ENCODE measurements at regions not wholly inside any gene's neighbourhood (a gene's known extent, or its start where the extent isn't known, plus 50 kb on each side); places are given as distances from the start of the nearest gene placed in this dataset.

DNA sequence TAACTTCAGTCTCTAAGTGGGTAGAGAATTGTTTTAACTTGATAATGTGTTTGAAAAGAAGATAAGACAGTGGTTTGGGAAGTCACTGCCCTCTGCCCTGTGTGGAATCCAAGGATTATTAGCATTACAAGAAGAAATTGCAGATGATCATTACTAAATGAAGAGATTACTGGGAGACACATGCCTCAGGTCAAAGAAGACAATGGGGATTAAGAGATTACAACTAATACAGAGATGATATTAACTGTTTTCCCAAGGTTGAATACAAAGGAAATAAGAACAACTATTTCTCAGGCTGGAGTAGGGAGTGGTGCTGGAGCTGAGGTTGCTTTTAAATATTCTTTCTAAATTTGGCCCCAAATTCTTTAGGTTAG is 166.0 kb downstream of the TRMT11 start:
- CTCF ChIA-PET, result no interaction called here
- TF ChIP-seq, protein P1, sequence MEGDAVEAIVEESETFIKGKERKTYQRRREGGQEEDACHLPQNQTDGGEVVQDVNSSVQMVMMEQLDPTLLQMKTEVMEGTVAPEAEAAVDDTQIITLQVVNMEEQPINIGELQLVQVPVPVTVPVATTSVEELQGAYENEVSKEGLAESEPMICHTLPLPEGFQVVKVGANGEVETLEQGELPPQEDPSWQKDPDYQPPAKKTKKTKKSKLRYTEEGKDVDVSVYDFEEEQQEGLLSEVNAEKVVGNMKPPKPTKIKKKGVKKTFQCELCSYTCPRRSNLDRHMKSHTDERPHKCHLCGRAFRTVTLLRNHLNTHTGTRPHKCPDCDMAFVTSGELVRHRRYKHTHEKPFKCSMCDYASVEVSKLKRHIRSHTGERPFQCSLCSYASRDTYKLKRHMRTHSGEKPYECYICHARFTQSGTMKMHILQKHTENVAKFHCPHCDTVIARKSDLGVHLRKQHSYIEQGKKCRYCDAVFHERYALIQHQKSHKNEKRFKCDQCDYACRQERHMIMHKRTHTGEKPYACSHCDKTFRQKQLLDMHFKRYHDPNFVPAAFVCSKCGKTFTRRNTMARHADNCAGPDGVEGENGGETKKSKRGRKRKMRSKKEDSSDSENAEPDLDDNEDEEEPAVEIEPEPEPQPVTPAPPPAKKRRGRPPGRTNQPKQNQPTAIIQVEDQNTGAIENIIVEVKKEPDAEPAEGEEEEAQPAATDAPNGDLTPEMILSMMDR (IDR thresholded peaks at IDR 0.05; ENCODE audit: control extremely low read depth, extremely low read depth, low read depth, missing control alignments), result no peak
- POLR2A ChIA-PET, result no interaction called here
- DNase-seq (ENCODE audit: extremely low spot score), result no peak

DNA sequence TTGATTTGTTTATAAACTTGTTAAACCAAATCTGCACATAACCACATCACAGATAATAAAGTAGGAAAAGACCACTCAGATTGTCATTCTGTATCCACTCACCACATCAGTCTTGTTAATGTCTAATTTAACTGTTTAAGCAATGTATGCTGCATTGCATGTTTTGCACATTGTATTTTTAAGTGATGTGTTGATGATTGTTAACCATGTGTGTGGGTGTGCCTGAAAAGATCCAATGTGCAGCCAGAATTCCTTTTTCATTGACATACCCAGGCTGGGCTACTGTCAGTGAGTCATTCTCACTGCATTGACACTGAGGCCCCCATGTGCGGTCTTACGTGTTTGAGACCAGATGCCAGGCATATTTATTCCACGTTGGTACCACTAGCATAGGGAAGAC is 167.3 kb downstream of the TRMT11 start:
- TF ChIP-seq, protein P1 (IDR thresholded peaks at IDR 0.05; ENCODE audit: control extremely low read depth, extremely low read depth, low read depth, missing control alignments), result no peak
- DNase-seq (ENCODE audit: extremely low spot score), result no peak
- ChIA-PET CTCF (no interaction called here), POLR2A (no interaction called here)

DNA sequence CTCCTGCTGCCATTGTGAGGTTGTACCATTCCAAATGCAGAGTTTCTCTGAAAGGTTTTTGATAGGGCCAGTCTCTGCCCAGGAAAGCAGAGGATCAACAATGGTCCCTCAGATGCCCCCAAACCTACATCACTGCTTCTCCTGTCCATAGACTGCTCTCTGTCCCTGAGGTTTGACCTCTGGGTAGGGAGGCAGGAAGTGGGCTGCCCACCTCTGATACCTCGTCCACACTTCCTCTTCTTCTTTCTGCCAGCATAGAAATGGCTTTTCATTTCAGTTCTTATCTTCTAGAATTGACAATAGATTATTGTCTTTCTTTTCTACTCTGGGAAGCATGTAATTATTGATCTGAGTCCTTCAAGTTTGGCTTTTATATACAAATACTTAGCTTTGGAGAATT is 170.6 kb downstream of the TRMT11 start:
- TF ChIP-seq, protein P1 (IDR thresholded peaks at IDR 0.05; ENCODE audit: control extremely low read depth, extremely low read depth, low read depth, missing control alignments), result no peak

DNA sequence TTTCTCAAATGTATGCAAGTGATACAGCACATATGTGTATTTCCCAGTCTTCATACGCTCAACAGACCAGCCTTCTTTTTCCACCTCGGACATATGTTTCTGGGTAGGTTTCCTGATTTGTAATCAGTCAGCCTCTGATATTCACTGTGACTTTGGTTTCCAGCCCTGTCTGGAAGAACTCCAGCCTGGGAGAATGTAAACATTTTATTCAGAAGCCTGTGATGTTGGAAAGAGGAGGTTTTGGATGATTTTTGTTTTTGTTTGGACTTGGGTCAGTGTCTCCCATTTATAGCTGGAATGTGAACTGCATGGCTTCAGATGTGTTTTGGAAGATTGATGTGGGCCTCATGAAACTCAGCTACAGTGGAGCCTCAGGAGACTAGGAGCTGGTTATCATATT is 172.2 kb upstream of the CENPW start:
- TF ChIP-seq, protein P1 (IDR thresholded peaks at IDR 0.05; ENCODE audit: control extremely low read depth, extremely low read depth, low read depth, missing control alignments), result no peak
- no peak for DNase-seq (ENCODE audit: extremely low spot score)
- ChIA-PET CTCF (interaction anchor here (1.1 to 4.5 kb wide), 8 partner anchors 9 to 135 kb away, joined by 3 to 23 read pairs (median 4); no protein-coding TSS in a partner anchor), POLR2A (no interaction called here)

More for the DNA sequence above, 170.6 kb downstream of the TRMT11 start:
- DNase-seq (ENCODE audit: extremely low spot score), result peak; percentile 15
- ChIA-PET CTCF (interaction anchor here (1.0 to 2.0 kb wide), 2 partner anchors 13 to 15 kb away, joined by 3 to 6 read pairs; no protein-coding TSS in a partner anchor), POLR2A (no interaction called here)

DNA sequence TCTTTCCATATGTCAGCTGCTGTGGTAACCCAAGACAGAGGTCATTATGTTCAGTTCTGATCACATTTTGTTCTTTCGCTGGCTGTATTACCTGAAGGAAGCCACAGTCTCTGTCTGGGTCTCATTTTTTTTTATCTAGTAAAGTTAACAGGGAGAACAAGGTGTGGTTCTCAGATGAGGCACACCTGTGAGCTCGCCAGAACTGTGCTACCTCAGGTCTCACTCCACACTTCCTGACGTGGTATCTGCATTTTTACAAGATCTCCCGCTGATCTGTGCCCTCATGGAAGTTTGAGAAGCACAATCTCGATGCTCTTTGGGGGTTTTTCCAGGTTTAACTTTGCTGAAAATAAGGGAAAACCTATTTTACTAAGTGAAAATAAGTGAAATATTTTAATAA is 169.5 kb upstream of the CENPW start:
- DNase-seq (ENCODE audit: extremely low spot score), result no peak
- CTCF ChIA-PET, result interaction anchor here (1.0 to 3.8 kb wide), 6 partner anchors 12 to 175 kb away, joined by 3 to 12 read pairs (median 4); no protein-coding TSS in a partner anchor
- TF ChIP-seq, protein P1 (IDR thresholded peaks at IDR 0.05; ENCODE audit: control extremely low read depth, extremely low read depth, low read depth, missing control alignments), result no peak
- POLR2A ChIA-PET, result no interaction called here

DNA sequence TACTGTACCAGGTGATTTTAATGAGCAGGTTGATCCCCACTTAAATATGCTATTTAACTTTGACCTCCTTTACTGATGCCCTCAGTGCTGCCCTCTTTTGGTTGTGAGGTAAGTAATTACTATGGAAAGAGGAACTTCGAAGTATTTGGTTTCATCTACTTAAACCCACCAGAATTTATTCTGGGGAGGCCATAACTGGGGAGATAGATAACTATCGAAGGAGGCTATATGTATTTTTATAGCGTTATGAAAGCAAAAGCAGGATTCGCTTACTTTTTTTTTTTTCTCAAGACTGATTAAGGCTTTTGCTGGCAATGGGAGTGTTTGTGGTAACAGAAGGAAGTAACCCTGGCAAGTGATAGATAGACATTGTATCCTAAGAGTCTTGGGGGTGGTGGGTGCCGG is 168.9 kb upstream of the CENPW start:
- CTCF ChIA-PET, result interaction anchor here (0.7 to 3.8 kb wide), 7 partner anchors 12 to 176 kb away, joined by 3 to 12 read pairs (median 4); no protein-coding TSS in a partner anchor
- DNase-seq (ENCODE audit: extremely low spot score), result peak; percentile 32
- POLR2A ChIA-PET, result no interaction called here
- TF ChIP-seq, protein P1 (IDR thresholded peaks at IDR 0.05; ENCODE audit: control extremely low read depth, extremely low read depth, low read depth, missing control alignments), result peak; percentile 44
